ENCODE measurements at regions not wholly inside any gene's neighbourhood (a gene's known extent, or its start where the extent isn't known, plus 50 kb on each side); places are given as distances from the start of the nearest gene placed in this dataset.
"Not testable (repeated sequence)": the region's sequence is repeated elsewhere in the genome, so short reads cannot be mapped to it uniquely, and the experiment has no call there.

GRCh38 chr6:144476286-144476685 is 191.2 kb downstream of the UTRN start:
- no peak for DNase-seq (ENCODE audit: low read depth)

GRCh38 chr6:144477396-144477795 is 192.3 kb downstream of the UTRN start:
- no peak for DNase-seq (ENCODE audit: low read depth)

DNA sequence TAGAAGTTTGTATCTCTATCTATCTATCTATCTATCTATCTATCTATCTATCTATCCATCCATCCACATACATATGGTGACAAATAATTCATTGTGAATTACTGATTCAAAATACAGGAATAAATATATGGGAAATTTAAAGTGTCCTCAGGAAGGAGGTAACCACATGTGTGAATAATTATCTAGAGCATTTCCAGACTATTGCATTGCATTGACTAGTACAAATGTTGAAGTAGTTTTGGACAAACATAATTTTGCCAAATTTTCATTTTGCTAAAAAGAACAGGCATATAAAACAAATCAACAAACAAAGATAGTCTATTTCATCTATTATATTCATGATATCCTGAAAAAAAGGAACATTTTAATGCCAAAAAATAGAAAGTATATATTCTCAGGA is 192.7 kb downstream of the UTRN start:
- DNase-seq (ENCODE audit: low read depth) = no peak

GRCh38 chr6:144478483-144478882 is 193.3 kb downstream of the UTRN start:
- DNase-seq (ENCODE audit: low read depth) = no peak

DNA sequence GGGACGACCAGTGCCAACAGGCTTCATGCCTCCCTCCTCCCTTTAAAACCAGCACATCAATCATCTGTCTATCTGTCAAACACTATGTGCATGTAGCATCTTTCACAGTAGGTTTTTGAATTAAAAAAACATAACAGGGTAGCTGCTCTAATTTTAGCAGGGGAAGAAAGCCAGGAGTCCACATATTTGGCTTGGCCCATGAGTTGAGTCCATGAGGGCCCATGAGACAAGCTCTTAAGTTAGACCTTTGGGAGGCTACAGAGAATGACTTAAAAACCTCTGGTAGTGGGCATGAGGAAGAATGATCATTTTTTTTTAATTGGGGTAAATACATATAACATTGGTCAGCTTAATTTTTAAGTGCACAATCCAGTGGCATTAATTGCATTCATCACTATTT is 194.9 kb downstream of the UTRN start:
- no peak for DNase-seq (ENCODE audit: low read depth)

- no peak for DNase-seq (ENCODE audit: low read depth)
These were observed 195.3 kb downstream of the UTRN start for GRCh38 chr6:144480473-144480872.

GRCh38 chr6:144481527-144481926 is 196.4 kb downstream of the UTRN start:
- DNase-seq (ENCODE audit: low read depth) = no peak

DNA sequence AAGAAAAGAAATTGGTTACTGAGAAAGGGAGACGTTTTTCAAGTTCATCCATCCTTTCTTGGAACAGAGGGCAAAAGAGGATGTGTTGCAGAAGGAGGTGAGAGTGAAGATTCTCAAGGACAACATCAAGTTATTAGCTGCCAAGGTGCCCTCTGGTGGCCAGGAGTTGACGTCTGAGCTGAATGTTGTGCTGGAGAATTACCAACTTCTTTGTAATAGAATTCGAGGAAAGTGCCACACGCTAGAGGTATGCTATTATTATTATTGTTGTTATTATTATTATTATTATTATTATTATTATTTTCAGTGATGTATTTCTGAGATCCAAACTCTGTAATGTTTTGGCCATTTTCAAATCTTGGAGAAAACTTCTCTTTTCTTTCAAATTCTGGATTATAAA is 197.0 kb downstream of the UTRN start:
- peak; percentile 58 for DNase-seq (ENCODE audit: low read depth)

GRCh38 chr6:144485531-144485930 is 200.4 kb downstream of the UTRN start:
- DNase-seq (ENCODE audit: low read depth) = no peak

DNA sequence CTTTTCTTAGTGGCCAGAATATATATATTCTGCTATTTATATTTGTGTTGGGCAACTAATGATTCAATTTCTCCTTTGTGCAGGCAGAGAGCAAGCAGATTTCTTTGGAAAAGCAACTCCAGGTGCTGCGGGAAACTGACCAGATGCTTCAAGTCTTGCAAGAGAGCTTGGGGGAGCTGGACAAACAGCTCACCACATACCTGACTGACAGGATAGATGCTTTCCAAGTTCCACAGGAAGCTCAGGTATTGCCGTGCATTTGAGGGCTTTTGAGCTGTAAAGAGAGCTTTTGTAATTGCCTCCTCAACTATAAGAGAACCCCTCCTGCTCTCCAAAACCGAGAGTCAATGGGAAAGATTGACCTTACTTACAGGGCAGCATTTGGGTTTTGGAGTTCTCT is 203.5 kb downstream of the UTRN start:
- no peak for DNase-seq (ENCODE audit: low read depth)

DNA sequence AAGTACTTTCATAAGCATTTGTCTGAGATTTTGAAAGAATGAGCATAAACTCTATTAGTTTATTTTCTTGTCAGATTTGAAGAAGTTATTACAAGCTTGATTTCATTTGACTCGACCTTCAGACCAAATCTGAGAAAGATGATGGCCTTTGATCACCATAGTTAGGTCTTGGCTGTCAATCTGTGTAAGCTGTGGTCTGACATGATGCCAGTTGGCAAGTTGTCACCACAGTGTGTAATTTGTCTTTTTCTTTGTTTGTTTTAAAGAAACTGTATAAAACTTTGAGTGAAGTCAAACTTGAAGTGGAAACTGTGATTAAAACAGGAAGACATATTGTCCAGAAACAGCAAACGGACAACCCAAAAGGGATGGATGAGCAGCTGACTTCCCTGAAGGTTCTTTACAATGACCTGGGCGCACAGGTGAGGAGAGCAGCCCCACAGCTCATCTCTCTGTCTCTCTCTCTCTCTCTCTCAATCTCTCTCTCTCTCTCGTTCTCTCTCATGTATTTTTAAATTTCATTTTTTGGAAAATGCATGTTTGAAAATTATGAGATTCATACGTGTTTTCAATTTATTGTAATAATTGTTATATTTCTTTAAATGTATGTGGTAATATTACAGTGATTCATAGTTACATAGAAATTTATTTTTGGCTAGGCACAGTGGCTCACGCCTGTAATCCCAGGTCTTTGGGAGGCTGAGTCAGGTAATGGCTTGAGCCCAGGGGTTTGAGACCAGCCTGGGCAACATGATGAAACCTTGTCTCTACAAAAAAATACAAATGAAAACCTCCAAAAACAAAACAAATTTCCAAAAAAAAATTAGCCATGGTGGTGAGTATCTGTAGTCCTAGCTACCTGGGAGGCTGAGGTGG is 208.1 kb downstream of the UTRN start:
- no peak for DNase-seq (ENCODE audit: low read depth)

- DNase-seq (ENCODE audit: low read depth) = not testable (repeated sequence)
These were observed 209.9 kb downstream of the UTRN start for GRCh38 chr6:144495076-144495475.

DNA sequence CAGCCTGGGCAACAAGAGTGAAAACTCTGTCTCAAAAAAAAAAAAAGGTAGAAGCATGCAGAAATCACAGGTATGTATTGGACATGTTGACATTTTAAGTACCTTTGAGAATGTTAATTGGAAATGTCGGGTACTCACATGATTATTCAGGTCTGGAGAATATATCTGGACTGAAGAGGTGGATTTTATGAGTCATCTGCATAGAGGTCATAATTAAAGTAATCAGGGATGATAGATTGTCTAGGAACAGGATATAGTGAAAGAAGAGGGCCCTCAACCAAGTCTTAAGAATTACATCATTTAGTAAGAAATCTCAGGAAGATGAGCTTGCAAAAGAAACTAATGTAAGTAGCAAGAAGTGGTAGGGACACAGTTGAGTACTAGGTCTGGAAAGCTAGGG is 212.5 kb downstream of the UTRN start:
- no peak for DNase-seq (ENCODE audit: low read depth)

DNA sequence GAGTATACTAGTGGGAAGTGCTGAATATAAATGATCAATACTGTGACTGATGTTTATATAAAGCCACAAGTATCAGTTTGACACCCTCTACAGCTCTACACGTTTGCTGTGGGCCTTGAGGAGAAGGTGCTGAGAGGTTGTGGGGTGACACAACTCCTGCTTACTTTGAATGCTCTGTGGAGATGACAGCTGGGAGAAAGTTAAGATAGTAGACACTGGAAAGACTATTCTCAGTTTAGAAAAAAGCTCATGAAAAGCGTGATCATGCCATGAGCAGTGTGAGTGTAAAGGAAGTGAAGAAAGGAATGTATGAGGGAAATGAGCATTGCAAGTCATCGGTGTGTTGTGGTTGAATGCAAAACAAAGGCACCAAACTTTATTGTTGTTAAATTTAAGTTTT is 215.8 kb downstream of the UTRN start:
- DNase-seq (ENCODE audit: low read depth) = no peak

GRCh38 chr6:144505214-144505613 is 220.1 kb downstream of the UTRN start:
- not testable (repeated sequence) for DNase-seq (ENCODE audit: low read depth)

DNA sequence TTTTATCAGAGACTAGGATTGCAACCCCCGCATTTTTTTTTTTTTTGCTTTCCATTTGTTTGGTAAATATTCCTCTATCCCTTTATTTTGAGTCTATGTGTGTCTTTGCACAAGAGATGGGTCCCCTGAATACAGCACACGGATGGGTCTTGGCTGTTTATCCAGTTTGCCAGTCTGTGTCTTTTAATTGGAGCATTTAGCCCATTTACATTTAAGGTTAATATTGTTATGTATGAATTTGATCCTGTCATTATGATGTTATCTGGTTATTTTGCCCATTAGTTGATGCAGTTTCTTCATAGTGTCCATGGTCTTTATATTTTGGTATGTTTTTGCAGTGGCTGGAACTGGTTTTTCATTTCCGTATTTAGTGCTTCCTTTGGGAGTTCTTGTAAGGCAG is 220.9 kb downstream of the UTRN start:
- DNase-seq (ENCODE audit: low read depth) = not testable (repeated sequence)

DNA sequence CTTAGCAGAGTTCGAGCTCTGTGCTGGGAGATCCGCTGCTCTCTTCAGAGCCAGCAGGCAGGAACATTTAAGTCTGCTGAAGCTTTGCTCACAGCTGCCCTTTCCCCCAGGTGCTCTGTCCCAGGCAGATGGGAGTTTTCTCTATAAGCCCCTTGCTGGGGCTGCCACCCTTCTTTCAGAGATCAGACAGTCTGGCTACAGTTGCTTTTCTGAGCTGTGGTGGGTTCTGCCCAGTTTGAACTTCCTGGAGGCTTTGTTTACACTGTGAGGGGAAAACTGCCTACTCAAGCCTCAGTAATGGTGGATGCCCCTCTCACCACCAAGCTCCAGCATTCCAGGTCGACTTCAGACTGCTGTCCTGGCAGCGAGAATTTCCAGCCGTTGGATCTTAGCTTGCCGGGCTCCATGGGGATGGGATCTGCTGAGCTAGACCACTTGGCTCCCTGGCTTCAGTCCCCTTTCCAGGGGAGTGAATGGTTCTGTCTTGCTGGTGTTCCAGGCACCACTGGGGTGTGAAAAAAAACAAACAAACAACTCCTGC is 222.7 kb downstream of the UTRN start:
- DNase-seq (ENCODE audit: low read depth) = not testable (repeated sequence)

- DNase-seq (ENCODE audit: low read depth) = no peak
These were observed 225.7 kb downstream of the UTRN start for GRCh38 chr6:144510859-144511258.

GRCh38 chr6:144515761-144516160 is 230.6 kb downstream of the UTRN start:
- no peak for DNase-seq (ENCODE audit: low read depth)

- no peak for DNase-seq (ENCODE audit: low read depth)
These were observed 234.3 kb downstream of the UTRN start for GRCh38 chr6:144519426-144519825.

GRCh38 chr6:144528743-144529425 is 243.7 kb downstream of the UTRN start:
- DNase-seq (ENCODE audit: low read depth) = no peak

- no peak for DNase-seq (ENCODE audit: low read depth)
These were observed 245.0 kb downstream of the UTRN start for GRCh38 chr6:144530118-144530517.

DNA sequence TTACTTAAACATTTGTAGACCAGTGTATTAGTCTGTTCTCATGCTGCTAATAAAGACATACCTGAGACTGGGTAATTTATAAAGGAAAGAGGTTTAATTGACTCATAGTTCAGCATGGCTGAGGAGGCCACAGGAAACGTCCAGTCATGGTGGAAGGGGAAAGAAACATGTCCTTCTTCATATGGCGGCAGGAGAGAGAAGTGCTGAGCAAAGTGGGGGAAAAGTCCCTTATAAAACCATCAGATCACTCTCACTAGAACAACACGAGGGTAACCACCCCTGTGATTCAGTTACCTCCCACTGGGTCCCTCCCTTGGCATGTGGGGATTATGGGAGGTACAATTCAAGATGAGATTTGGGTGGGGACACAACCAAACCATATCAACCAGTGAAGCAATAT is 247.1 kb downstream of the UTRN start:
- not testable (repeated sequence) for DNase-seq (ENCODE audit: low read depth)

Data from T follicular helper cell (primary cell).